GM21526 (cell line): ENCODE measurements at regions not wholly inside any gene's neighbourhood (a gene's known extent, or its start where the extent isn't known, plus 50 kb on each side); places are given as distances from the start of the nearest gene placed in this dataset.
"Not testable (repeated sequence)": the region's sequence is repeated elsewhere in the genome, so short reads cannot be mapped to it uniquely, and the experiment has no call there.

ENCODE experiments used
- ATAC-seq: cut with Tn5 transposase; IDR thresholded peaks from one replicate; pipeline ENCODE4 v1.9.1; 2021; ENCODE audit warnings: moderate library complexity; ENCODE audit not compliant: unreplicated experiment, low FRiP score

GRCh38 chr7:125491137-125491536 is 561.5 kb upstream of the POT1 start:
- no peak for ATAC-seq

DNA sequence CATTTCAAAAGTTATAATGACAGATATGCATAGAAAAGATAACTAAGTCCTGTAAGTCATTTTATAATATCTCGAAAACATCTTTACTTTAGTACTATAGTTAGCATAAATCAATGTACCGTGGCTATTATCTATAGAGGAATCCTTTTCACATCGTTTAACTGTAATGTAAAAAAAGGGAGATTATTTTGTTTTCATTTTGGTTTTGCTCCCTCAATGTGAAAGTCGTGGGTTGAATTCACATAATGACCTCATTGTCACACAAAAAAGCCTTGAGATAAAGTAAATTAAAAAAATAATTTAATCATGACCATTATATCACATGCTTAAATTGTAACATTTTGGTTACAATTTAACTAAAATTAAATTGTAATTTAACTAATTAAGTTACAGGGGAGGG is 560.5 kb upstream of the POT1 start:
- no peak for ATAC-seq

DNA sequence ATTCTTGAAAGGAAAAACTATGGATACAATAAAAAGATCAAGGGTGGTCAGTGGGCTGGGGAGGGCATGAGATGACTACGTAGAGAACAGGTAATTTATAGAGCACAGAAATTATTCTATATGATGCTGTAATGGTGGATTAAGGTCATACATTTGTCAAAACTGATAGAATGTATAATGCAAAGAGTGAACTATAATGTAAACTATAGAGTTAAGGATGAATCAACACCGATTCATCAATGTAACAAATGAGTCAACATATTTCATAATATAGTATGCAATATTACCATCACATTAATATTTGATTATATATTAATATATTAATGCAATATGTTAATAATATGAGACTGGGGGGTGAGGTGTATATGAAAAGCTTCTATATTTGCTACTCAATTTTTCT is 555.6 kb upstream of the POT1 start:
- no peak for ATAC-seq

DNA sequence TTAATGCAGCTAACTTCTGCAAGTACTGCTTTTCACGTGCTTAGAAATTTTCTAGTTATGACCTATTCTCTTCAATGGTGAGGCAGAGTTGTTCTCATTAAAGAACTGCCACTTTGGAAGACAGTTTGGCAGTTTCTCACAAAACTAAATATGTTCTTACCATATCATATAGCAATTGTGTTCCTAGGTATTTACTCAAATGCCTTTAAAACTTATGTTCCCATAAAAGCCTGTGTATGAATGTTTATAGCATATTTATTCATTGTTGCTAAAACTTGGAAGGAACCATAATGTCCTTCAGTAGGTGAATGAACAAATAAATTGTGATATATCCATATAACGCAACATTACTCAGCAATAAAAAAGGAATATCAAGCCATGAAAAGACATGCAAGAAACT is 555.1 kb upstream of the POT1 start:
- ATAC-seq: no peak

GRCh38 chr7:125481323-125481722 is 551.7 kb upstream of the POT1 start:
- no peak for ATAC-seq

GRCh38 chr7:125480762-125481161 is 551.1 kb upstream of the POT1 start:
- ATAC-seq: no peak

GRCh38 chr7:125468855-125469174 is 539.2 kb upstream of the POT1 start:
- no peak for ATAC-seq

DNA sequence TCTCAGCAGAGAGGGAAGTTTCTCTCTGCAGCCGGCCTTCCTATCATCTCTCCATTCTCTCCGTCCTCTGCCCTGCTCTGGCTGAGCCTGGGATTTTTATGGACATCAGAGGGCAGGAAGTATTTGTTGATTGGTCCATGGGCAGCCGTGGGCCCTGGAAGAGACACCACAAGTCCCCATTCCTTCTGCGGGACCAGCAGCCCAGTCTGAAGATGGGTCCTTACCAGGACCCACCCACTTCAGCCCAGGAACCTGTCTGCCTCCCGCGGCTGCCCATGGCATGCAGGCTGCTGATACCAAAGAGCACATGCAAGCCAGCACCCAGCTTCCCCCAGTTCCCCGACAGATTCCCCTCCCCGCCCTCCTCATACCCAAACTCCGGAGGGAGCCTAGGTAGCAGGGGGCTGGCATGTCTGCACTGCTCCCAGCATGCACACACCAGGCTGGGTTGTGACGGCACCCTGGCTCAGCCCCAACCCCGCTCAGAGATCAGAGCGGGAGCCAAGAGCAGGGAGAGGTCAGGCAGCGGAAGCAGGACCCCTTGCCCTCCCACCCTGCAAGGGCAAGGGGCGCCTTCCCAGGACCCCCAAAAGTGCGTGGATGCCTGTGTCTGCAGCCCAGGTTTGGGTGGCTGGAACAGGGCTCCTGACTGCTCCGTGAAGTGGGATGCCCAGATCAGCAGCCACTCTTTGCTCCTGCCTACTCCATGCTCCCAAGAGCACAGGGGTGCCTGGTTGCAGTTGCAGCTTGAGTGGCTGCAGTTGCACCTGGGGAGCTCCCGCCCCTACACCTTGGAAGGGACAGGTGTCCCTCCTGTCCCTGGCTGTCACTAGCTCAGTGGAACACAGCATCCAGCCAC is 538.6 kb upstream of the POT1 start:
- no peak for ATAC-seq

- ATAC-seq: no peak
These were observed 535.9 kb upstream of the POT1 start for GRCh38 chr7:125465527-125465926.

- no peak for ATAC-seq
These were observed 533.0 kb upstream of the POT1 start for GRCh38 chr7:125462615-125463014.

DNA sequence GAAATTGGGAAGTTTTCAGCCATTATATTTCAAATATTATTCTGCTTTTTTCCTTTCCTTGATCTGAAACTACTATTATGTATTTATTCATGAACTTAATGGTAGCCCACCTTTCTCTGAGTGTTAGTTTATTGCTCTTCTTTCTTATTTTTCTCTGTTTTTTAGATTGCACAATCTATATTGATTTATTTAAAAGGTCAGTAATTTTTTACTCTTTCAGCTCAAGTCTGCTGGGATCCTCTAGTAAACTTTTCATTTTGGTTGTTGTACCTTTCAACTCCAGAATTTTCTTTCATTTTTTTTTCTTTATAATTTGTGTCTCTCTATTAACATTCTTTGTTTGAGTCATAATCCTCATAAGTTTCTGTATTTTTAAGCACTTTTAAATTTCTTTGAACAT is 529.4 kb upstream of the POT1 start:
- no peak for ATAC-seq

GRCh38 chr7:125450749-125451148 is 521.1 kb upstream of the POT1 start:
- ATAC-seq: no peak

- ATAC-seq: no peak
These were observed 516.2 kb upstream of the POT1 start for GRCh38 chr7:125445836-125446235.

DNA sequence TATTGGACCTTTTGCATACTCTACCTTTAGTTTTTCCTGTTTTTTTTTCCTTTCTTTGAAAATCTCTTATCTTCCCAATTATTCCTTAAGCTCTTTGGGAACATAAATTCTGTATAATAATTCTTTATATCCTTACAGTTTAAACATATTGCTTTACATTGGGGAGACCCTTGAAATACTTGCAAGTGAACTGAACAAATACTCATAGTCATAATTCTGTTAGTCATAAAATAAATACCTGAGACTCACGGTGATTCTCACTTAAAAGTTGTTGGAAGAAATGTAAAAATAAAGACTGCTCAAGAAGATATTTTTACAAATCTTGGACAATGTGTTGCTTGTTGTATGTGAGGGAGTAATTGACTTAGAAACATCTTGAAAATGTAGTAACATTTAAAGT is 515.2 kb upstream of the POT1 start:
- no peak for ATAC-seq

DNA sequence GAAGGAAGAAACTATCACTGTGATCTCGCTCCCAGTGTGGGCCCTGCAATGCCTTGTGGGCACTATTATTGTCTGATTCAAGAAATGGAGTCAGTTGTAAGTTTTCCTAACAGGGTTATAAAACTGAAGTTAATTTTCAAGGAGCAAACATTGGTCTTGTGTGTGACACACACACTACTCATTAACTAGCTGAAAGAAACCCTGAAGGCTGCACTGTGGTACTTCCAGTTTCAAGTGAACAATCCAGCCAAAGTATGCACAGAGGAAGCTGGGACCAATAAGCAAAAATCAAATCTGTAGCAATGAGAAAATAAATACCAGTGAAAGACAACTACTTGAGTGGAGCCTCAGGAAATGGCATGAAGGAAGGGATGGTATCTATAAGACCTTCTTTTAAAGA is 506.6 kb upstream of the POT1 start:
- no peak for ATAC-seq

DNA sequence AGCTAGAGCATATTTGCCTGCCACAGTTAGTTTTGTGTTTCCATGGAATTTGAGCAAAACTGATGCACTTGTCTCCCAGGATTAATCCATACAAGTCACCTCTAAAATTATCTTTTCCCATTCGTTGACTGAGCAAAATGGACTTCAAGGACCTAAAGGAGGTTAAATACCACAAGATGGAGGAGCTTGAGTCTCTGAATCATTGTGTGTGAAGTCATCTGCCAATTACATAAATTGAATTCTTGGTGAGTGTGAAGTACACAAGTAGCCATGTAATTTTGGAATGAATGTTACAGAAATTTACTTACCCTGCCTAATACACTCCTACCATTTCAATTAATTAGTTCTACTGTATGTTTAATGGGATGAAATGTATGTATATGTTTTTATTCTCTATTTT is 501.7 kb upstream of the POT1 start:
- no peak for ATAC-seq

- no peak for ATAC-seq
These were observed 500.4 kb upstream of the POT1 start for GRCh38 chr7:125430013-125430412.

GRCh38 chr7:125427676-125428075 is 498.1 kb upstream of the POT1 start:
- no peak for ATAC-seq

DNA sequence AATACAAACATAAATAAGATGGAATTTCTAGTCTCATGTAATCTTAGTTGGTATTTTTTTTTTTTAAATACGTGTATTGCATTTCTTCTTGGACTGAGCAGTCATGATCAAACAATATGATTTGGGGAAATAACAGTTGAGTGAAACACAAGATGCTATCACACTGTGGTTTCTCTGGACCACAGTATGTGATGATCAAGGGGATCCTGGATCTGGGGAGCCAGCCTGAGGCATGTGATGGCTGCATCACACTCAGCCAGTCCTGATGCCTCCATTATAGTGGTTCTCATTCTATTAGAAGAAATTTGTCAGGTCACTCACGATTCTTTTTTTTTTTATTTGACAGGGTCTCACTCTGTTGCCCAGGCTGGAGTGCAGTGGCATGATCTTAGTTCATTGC is 495.9 kb upstream of the POT1 start:
- no peak for ATAC-seq

DNA sequence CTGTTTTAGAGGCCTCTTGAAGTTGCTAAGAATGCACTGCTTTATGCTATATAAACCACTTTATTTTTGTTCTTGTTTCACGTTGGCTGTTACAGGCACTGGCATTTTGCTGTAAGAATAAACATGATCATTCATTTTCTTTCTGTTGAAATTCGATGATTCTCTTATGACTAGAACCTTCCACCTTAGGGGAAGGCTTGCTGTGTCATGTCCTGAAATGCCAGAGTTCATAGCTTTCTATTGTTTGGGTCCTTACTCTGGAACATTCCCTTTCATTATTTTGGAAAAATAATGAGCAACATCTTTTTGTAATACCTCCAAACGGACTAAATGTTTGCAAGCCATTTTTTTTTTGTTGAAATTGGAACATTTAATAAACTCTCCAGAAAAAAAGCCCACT is 495.1 kb upstream of the POT1 start:
- ATAC-seq: no peak

GRCh38 chr7:125423458-125424155 is 494.0 kb upstream of the POT1 start:
- no peak for ATAC-seq

- ATAC-seq: not testable (repeated sequence)
These were observed 491.8 kb upstream of the POT1 start for GRCh38 chr7:125421407-125421806.
